Smooth muscle cell (in vitro differentiated cells): ENCODE measurements at regions not wholly inside any gene's neighbourhood (a gene's known extent, or its start where the extent isn't known, plus 50 kb on each side); places are given as distances from the start of the nearest gene placed in this dataset.

ENCODE experiments used
- DNase-seq: peaks from one replicate; lab custom pipeline; 2025; ENCODE audit not compliant: unreplicated experiment; lab: John Stamatoyannopoulos, UW
- H2AFZ ChIP-seq: fragments of 200-600 bp; sonication (generic); 2 replicates; pipeline ENCODE4 v1.6.0; 2016; ENCODE audit warnings: antibody characterized with exemption, low read depth, mild to moderate bottlenecking
- H3F3A ChIP-seq: fragments of 200-600 bp; sonication (generic); 2 replicates; pipeline ENCODE4 v1.6.0; 2017; ENCODE audit warnings: antibody characterized with exemption, low read depth
- H3K27ac ChIP-seq: fragments of 200-600 bp; sonication (generic); 2 replicates; pipeline ENCODE4 v1.5.1; 2016; ENCODE audit warnings: low read depth, mild to moderate bottlenecking
- H3K27me3 ChIP-seq: fragments of 200-600 bp; sonication (generic); 2 replicates; pipeline ENCODE4 v1.6.1; 2016; ENCODE audit warnings: low read depth, mild to moderate bottlenecking
- H3K36me3 ChIP-seq: fragments of 200-600 bp; sonication (generic); 2 replicates; pipeline ENCODE4 v1.5.1; 2016; ENCODE audit warnings: low read depth
- H3K4me1 ChIP-seq: fragments of 200-600 bp; sonication (generic); 2 replicates; pipeline ENCODE4 v1.5.1; 2016; ENCODE audit warnings: low read depth
- H3K4me2 ChIP-seq: fragments of 200-600 bp; sonication (generic); 2 replicates; pipeline ENCODE4 v1.6.0; 2016; ENCODE audit warnings: mild to moderate bottlenecking
- H3K4me3 ChIP-seq: fragments of 200-600 bp; sonication (generic); 2 replicates; pipeline ENCODE4 v1.5.1; 2016; ENCODE audit warnings: mild to moderate bottlenecking
- H3K79me2 ChIP-seq: fragments of 200-600 bp; sonication (generic); 2 replicates; pipeline ENCODE4 v1.6.0; 2016; ENCODE audit warnings: low read depth, mild to moderate bottlenecking
- H3K9ac ChIP-seq: fragments of 200-600 bp; sonication (generic); 2 replicates; pipeline ENCODE4 v1.6.0; 2016; ENCODE audit warnings: low read depth
- H3K9me3 ChIP-seq: fragments of 200-600 bp; sonication (generic); replicated peaks from 2 replicates; pipeline ENCODE4 v1.5.1; 2016; ENCODE audit warnings: low read depth
- H4K20me1 ChIP-seq: fragments of 200-600 bp; sonication (generic); 2 replicates; pipeline ENCODE4 v1.6.0; 2016; ENCODE audit warnings: low read depth
- WGBS: methylation state at CpG from one replicate; pipeline ENCODE4 v1.1.7; 2016; ENCODE audit warnings: low lambda C conversion rate; 5-methylcytosine and 5-hydroxymethylcytosine counted together
- TF ChIP-seq, protein P1 (sequence below): fragments of 200-600 bp; sonication (generic); IDR thresholded peaks from 2 replicates; pipeline ENCODE4 v1.5.1; 2017; ENCODE audit warnings: borderline replicate concordance, mild to moderate bottlenecking, antibody characterized with exemption; ENCODE audit not compliant: insufficient read depth, poor library complexity, severe bottlenecking

GRCh38 chr4:174107746-174108354 is 175.6 kb downstream of the FBXO8 start:
- Histone ChIP-seq H2AFZ (peak overlapping the region; percentile 27), H3K79me2 (no peaks in the 10 kb centered on the region), H3K36me3 (no peaks in the 10 kb centered on the region), H3K9ac (no peak overlapping the region), H3F3A (peaks cover 7% of the 10 kb centered on the region), H4K20me1 (no peaks in the 10 kb centered on the region), H3K4me2 (no peak overlapping the region), H3K4me1 (peaks cover 27% of the 10 kb centered on the region), H3K27me3 (no peaks in the 10 kb centered on the region), H3K4me3 (no peak overlapping the region), H3K9me3 (no peaks in the 10 kb centered on the region), H3K27ac (peak overlapping the region; percentile 14)
- 63% methylated on average over 6 of the region's 6 CpGs for WGBS
- no peak for DNase-seq
- TF ChIP-seq, protein P1, sequence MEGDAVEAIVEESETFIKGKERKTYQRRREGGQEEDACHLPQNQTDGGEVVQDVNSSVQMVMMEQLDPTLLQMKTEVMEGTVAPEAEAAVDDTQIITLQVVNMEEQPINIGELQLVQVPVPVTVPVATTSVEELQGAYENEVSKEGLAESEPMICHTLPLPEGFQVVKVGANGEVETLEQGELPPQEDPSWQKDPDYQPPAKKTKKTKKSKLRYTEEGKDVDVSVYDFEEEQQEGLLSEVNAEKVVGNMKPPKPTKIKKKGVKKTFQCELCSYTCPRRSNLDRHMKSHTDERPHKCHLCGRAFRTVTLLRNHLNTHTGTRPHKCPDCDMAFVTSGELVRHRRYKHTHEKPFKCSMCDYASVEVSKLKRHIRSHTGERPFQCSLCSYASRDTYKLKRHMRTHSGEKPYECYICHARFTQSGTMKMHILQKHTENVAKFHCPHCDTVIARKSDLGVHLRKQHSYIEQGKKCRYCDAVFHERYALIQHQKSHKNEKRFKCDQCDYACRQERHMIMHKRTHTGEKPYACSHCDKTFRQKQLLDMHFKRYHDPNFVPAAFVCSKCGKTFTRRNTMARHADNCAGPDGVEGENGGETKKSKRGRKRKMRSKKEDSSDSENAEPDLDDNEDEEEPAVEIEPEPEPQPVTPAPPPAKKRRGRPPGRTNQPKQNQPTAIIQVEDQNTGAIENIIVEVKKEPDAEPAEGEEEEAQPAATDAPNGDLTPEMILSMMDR, result no peak

DNA sequence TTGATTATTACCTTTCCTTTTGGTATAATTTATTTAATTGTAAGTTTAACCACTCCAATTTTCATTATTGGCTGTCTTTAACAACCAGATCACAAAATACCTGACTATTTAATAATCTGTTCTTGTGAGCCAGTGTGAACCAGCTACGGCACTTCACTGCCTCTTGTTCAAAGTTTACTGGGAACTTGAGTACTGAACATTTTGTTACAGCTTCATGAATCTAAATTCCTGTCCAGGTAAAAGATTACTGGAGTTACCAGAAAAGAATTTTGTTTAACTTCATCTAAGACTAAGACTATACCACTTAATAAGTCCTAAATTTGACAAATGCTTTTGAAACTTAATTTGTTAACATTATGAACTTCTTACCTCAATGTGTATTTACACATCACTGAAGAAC is 178.3 kb downstream of the FBXO8 start:
- no peaks in the 10 kb centered on the region for H4K20me1 ChIP-seq
- H3K9ac ChIP-seq, result no peak overlapping the region
- H3K27me3 ChIP-seq, result no peaks in the 10 kb centered on the region
- TF ChIP-seq, protein P1, result no peak
- no peak overlapping the region for H3K4me3 ChIP-seq
- no peaks in the 10 kb centered on the region for H3K9me3 ChIP-seq
- H3K4me1 ChIP-seq, result peaks cover 12% of the 10 kb centered on the region
- H3F3A ChIP-seq, result no peaks in the 10 kb centered on the region
- no peaks in the 10 kb centered on the region for H3K36me3 ChIP-seq
- WGBS, result 87% methylated on average over 1 of the region's 1 CpG
- H3K79me2 ChIP-seq, result no peaks in the 10 kb centered on the region
- H2AFZ ChIP-seq, result no peak overlapping the region
- H3K27ac ChIP-seq, result no peak overlapping the region
- H3K4me2 ChIP-seq, result no peak overlapping the region
- DNase-seq, result no peak

- H3K27ac ChIP-seq, result no peak overlapping the region
- no peaks in the 10 kb centered on the region for H3K79me2 ChIP-seq
- no peaks in the 10 kb centered on the region for H4K20me1 ChIP-seq
- H3K4me3 ChIP-seq, result no peak overlapping the region
- WGBS, result 96% methylated on average over 2 of the region's 2 CpGs
- no peak for DNase-seq
- H3K4me1 ChIP-seq, result no peaks in the 10 kb centered on the region
- H3K27me3 ChIP-seq, result no peaks in the 10 kb centered on the region
- TF ChIP-seq, protein P1, result no peak
- no peak overlapping the region for H2AFZ ChIP-seq
- H3F3A ChIP-seq, result no peaks in the 10 kb centered on the region
- no peaks in the 10 kb centered on the region for H3K36me3 ChIP-seq
- no peak overlapping the region for H3K9ac ChIP-seq
- no peaks in the 10 kb centered on the region for H3K9me3 ChIP-seq
- no peak overlapping the region for H3K4me2 ChIP-seq
Measured at GRCh38 chr4:174100910-174101309, 182.6 kb downstream of the FBXO8 start.

DNA sequence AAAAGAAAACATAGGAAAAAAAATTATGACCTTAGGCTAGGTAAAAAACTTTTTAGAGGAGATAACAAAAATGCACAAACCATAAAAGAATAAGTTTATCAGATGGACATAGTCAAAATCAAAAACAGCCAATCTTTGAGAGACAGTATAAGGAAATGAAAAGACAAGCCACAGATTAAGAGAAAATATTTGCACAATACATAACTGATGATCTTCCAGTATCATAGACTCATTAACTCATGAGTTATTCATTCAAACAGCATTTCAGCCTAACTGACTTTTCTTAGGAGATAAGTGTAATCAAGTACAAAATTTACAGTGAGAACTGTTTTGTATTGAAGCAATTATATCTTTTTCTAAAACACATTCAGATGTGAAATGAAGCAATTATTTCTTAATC is 183.8 kb downstream of the FBXO8 start:
- Histone ChIP-seq H3K27ac (no peak overlapping the region), H3K4me2 (no peak overlapping the region), H4K20me1 (no peaks in the 10 kb centered on the region), H3K36me3 (no peaks in the 10 kb centered on the region), H3K9me3 (no peaks in the 10 kb centered on the region), H3K4me3 (no peak overlapping the region), H3K79me2 (no peaks in the 10 kb centered on the region), H3F3A (no peaks in the 10 kb centered on the region), H3K4me1 (no peaks in the 10 kb centered on the region), H3K9ac (no peak overlapping the region), H2AFZ (no peak overlapping the region), H3K27me3 (no peaks in the 10 kb centered on the region)
- DNase-seq, result no peak
- TF ChIP-seq, protein P1, result no peak
